WTC11 (cell line): ENCODE measurements at regions not wholly inside any gene's neighbourhood (a gene's known extent, or its start where the extent isn't known, plus 50 kb on each side); places are given as distances from the start of the nearest gene placed in this dataset.

Experiments
- ATAC-seq: fragments of 200-7000 bp; cut with Tn5 transposase; 2 replicates; pipeline ENCODE4 v1.10.0; 2021; ENCODE audit warnings: mild to moderate bottlenecking, moderate library complexity
- CTCF ChIA-PET: fragments of 300-600 bp; sonication (Branson Sonifier 250); formaldehyde crosslinking; loops from one replicate; lab custom pipeline; 2021; ENCODE audit warnings: antibody characterized with exemption; lab: Charles Lee
- POLR2A ChIA-PET: fragments of 350-600 bp; sonication (Branson Sonifier 250); formaldehyde crosslinking; loops from one replicate; lab custom pipeline; 2021; ENCODE audit warnings: antibody characterized with exemption; lab: Charles Lee
- DNase-seq: peaks from one replicate; pipeline ENCODE4 v3.0.0; 2021; ENCODE audit warnings: low spot score
- H3K27ac Mint-ChIP-seq: 2 replicates; pipeline ENCODE4 v1.8.0; 2021; ENCODE audit warnings: mixed read lengths
- H3K27me3 Mint-ChIP-seq: 2 replicates; pipeline ENCODE4 v1.8.0; 2021; ENCODE audit warnings: low read depth, mild to moderate bottlenecking, moderate library complexity, mixed read lengths
- H3K36me3 Mint-ChIP-seq: 2 replicates; pipeline ENCODE4 v1.8.0; 2021; ENCODE audit warnings: mixed read lengths
- H3K4me1 Mint-ChIP-seq: 2 replicates; pipeline ENCODE4 v1.8.0; 2022; ENCODE audit warnings: mixed read lengths
- H3K4me3 Mint-ChIP-seq: 2 replicates; pipeline ENCODE4 v1.8.0; 2021; ENCODE audit warnings: mild to moderate bottlenecking, moderate library complexity, mixed read lengths
- H3K9me3 Mint-ChIP-seq: 2 replicates; pipeline ENCODE4 v1.8.0; 2021; ENCODE audit warnings: mixed read lengths
- AFF4 ChIP-seq: sonication (generic); formaldehyde crosslinking; IDR thresholded peaks from 2 replicates; pipeline ENCODE4 v1.8.1; 2023; ENCODE audit warnings: mild to moderate bottlenecking, missing genetic modification reagents, borderline replicate concordance
- E2F4 ChIP-seq: sonication (generic); formaldehyde crosslinking; IDR thresholded peaks from 2 replicates; pipeline ENCODE4 v1.8.1; 2022; ENCODE audit warnings: low read depth, mild to moderate bottlenecking, moderate library complexity, missing genetic modification reagents, borderline replicate concordance
- E2F5 ChIP-seq: sonication (generic); formaldehyde crosslinking; IDR thresholded peaks from 2 replicates; pipeline ENCODE4 v1.8.1; 2022; ENCODE audit warnings: mild to moderate bottlenecking, moderate library complexity, missing genetic modification reagents
- ELF4 ChIP-seq: sonication (generic); formaldehyde crosslinking; IDR thresholded peaks from 2 replicates; pipeline ENCODE4 v1.8.1; 2022; ENCODE audit warnings: low read depth, mild to moderate bottlenecking, moderate library complexity, missing genetic modification reagents
- GABPB1 ChIP-seq: sonication (generic); formaldehyde crosslinking; IDR thresholded peaks from 2 replicates; pipeline ENCODE4 v1.8.1; 2023; ENCODE audit warnings: mild to moderate bottlenecking, missing genetic modification reagents
- HMGXB4 ChIP-seq: sonication (generic); formaldehyde crosslinking; IDR thresholded peaks from 2 replicates; pipeline ENCODE4 v1.8.1; 2023; ENCODE audit warnings: mild to moderate bottlenecking, moderate library complexity, missing genetic modification reagents
- MLX ChIP-seq: sonication (generic); formaldehyde crosslinking; IDR thresholded peaks from 2 replicates; pipeline ENCODE4 v1.8.1; 2023; ENCODE audit warnings: mild to moderate bottlenecking, missing genetic modification reagents, moderate library complexity
- SMAD4 ChIP-seq: sonication (generic); formaldehyde crosslinking; IDR thresholded peaks from 2 replicates; pipeline ENCODE4 v1.8.0; 2022; ENCODE audit warnings: mild to moderate bottlenecking, missing genetic modification reagents
- TP53 ChIP-seq: sonication (generic); formaldehyde crosslinking; IDR thresholded peaks from 2 replicates; pipeline ENCODE4 v1.8.1; 2023; ENCODE audit warnings: mild to moderate bottlenecking, missing genetic modification reagents
- ZBTB21 ChIP-seq: sonication (generic); formaldehyde crosslinking; IDR thresholded peaks from 2 replicates; pipeline ENCODE4 v1.8.1; 2023; ENCODE audit warnings: mild to moderate bottlenecking, missing genetic modification reagents, borderline replicate concordance
- ZNF281 ChIP-seq: sonication (generic); formaldehyde crosslinking; IDR thresholded peaks from 2 replicates; pipeline ENCODE4 v1.8.0; 2023; ENCODE audit warnings: mild to moderate bottlenecking, missing genetic modification reagents
- ZNF425 ChIP-seq: fragments of 250-450 bp; sonication (Bioruptor Pico); conservative IDR thresholded peaks from 2 replicates; pipeline ENCODE4 v1.9.0; 2021; ENCODE audit warnings: mild to moderate bottlenecking
- ZNF532 ChIP-seq: fragments of 250-450 bp; sonication (Bioruptor Pico); IDR thresholded peaks from 2 replicates; pipeline ENCODE4 v1.9.0; 2021; ENCODE audit warnings: mild to moderate bottlenecking, borderline replicate concordance

- ATAC-seq (peak; percentile 90), DNase-seq (peak; percentile 43)
- Mint-ChIP-seq H3K27me3 (peaks cover 11% of the 10 kb centered on the region), H3K4me3 (no peak overlapping the region), H3K4me1 (peaks cover 33% of the 10 kb centered on the region), H3K9me3 (peaks cover 13% of the 10 kb centered on the region), H3K36me3 (peaks cover 10% of the 10 kb centered on the region), H3K27ac (peak overlapping the region; percentile 18; the same call in 1 of the 2 replicates)
- ChIA-PET POLR2A (interaction anchor here (0.5 kb wide), 1 partner anchor 212 kb away, joined by 3 read pairs; no protein-coding TSS in a partner anchor), CTCF (interaction anchor here (0.6 to 1.3 kb wide), 3 partner anchors 112 to 241 kb away, joined by 3 read pairs; partner anchors contain the start of gene OLFM1)
- no peak for TF ChIP-seq AFF4 (CRISPR knock-in tag)
- 0 out of 2 replicates have a peak, but pooled peaks have one; percentile 12 for TF ChIP-seq ZBTB21 (CRISPR knock-in tag)
- TF ChIP-seq, all 79 proteins: peak for 1
Measured at GRCh38 chr9:135198586-135199285, 111.3 kb downstream of the OLFM1 start.

GRCh38 chr9:135199489-135199888 lies 112.0 kb downstream of the OLFM1 start:
- Mint-ChIP-seq H3K4me1 (peaks cover 33% of the 10 kb centered on the region), H3K27me3 (peaks cover 11% of the 10 kb centered on the region), H3K9me3 (peaks cover 13% of the 10 kb centered on the region), H3K4me3 (no peak overlapping the region), H3K36me3 (peaks cover 10% of the 10 kb centered on the region), H3K27ac (no peak overlapping the region)
- POLR2A ChIA-PET, result interaction anchor here (0.5 to 0.6 kb wide), 2 partner anchors 126 to 212 kb away, joined by 3 read pairs; no protein-coding TSS in a partner anchor
- CTCF ChIA-PET, result interaction anchor here (0.6 to 1.3 kb wide), 3 partner anchors 112 to 240 kb away, joined by 3 read pairs; partner anchors contain the start of gene OLFM1
- no peak for DNase-seq
- ATAC-seq, result no peak
- TF ChIP-seq ELF4 (CRISPR knock-in tag) (no peak), GABPB1 (CRISPR knock-in tag) (no peak), E2F4 (CRISPR knock-in tag) (no peak), ZNF532 (CRISPR knock-in tag) (no peak), E2F5 (no peak), HMGXB4 (CRISPR knock-in tag) (no peak), SMAD4 (CRISPR knock-in tag) (no peak), ZNF281 (CRISPR knock-in tag) (no peak), ZNF425 (CRISPR knock-in tag) (no peak), MLX (CRISPR knock-in tag) (no peak), TP53 (CRISPR knock-in tag) (no peak)
